ENCODE measurements at regions not wholly inside any gene's neighbourhood (a gene's known extent, or its start where the extent isn't known, plus 50 kb on each side); places are given as distances from the start of the nearest gene placed in this dataset.

- TF ChIP-seq, protein P1, sequence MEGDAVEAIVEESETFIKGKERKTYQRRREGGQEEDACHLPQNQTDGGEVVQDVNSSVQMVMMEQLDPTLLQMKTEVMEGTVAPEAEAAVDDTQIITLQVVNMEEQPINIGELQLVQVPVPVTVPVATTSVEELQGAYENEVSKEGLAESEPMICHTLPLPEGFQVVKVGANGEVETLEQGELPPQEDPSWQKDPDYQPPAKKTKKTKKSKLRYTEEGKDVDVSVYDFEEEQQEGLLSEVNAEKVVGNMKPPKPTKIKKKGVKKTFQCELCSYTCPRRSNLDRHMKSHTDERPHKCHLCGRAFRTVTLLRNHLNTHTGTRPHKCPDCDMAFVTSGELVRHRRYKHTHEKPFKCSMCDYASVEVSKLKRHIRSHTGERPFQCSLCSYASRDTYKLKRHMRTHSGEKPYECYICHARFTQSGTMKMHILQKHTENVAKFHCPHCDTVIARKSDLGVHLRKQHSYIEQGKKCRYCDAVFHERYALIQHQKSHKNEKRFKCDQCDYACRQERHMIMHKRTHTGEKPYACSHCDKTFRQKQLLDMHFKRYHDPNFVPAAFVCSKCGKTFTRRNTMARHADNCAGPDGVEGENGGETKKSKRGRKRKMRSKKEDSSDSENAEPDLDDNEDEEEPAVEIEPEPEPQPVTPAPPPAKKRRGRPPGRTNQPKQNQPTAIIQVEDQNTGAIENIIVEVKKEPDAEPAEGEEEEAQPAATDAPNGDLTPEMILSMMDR (conservative IDR thresholded peaks at IDR 0.05; ENCODE audit: low read depth in 2 of 2), result no peak
- TF ChIP-seq POLR2AphosphoS5 (IDR thresholded peaks at IDR 0.05; ENCODE audit: low read depth) (no peak), CREB1 (CRISPR knock-in tag; IDR thresholded peaks at IDR 0.05; ENCODE audit: low read depth) (no peak), EZH2 (IDR thresholded peaks at IDR 0.05; ENCODE audit: low read depth, unreplicated experiment) (no peak), ZNF114 (CRISPR knock-in tag; IDR thresholded peaks at IDR 0.05) (no peak), EZH2phosphoT487 (IDR thresholded peaks at IDR 0.05; ENCODE audit: unreplicated experiment) (no peak), STAT1 (IDR thresholded peaks at IDR 0.05; ENCODE audit: unreplicated experiment) (no peak)
- TF ChIP-seq, protein P2, sequence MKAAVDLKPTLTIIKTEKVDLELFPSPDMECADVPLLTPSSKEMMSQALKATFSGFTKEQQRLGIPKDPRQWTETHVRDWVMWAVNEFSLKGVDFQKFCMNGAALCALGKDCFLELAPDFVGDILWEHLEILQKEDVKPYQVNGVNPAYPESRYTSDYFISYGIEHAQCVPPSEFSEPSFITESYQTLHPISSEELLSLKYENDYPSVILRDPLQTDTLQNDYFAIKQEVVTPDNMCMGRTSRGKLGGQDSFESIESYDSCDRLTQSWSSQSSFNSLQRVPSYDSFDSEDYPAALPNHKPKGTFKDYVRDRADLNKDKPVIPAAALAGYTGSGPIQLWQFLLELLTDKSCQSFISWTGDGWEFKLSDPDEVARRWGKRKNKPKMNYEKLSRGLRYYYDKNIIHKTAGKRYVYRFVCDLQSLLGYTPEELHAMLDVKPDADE (IDR thresholded peaks at IDR 0.05), result no peak
- TF ChIP-seq, protein P3, sequence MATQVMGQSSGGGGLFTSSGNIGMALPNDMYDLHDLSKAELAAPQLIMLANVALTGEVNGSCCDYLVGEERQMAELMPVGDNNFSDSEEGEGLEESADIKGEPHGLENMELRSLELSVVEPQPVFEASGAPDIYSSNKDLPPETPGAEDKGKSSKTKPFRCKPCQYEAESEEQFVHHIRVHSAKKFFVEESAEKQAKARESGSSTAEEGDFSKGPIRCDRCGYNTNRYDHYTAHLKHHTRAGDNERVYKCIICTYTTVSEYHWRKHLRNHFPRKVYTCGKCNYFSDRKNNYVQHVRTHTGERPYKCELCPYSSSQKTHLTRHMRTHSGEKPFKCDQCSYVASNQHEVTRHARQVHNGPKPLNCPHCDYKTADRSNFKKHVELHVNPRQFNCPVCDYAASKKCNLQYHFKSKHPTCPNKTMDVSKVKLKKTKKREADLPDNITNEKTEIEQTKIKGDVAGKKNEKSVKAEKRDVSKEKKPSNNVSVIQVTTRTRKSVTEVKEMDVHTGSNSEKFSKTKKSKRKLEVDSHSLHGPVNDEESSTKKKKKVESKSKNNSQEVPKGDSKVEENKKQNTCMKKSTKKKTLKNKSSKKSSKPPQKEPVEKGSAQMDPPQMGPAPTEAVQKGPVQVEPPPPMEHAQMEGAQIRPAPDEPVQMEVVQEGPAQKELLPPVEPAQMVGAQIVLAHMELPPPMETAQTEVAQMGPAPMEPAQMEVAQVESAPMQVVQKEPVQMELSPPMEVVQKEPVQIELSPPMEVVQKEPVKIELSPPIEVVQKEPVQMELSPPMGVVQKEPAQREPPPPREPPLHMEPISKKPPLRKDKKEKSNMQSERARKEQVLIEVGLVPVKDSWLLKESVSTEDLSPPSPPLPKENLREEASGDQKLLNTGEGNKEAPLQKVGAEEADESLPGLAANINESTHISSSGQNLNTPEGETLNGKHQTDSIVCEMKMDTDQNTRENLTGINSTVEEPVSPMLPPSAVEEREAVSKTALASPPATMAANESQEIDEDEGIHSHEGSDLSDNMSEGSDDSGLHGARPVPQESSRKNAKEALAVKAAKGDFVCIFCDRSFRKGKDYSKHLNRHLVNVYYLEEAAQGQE (IDR thresholded peaks at IDR 0.05; ENCODE audit: unreplicated experiment), result no peak
Measured at GRCh38 chr13:83761631-83762030, 120.6 kb downstream of the SLITRK1 start.
